Dendritic cell treated with granulocyte-macrophage colony-stimulating factor and Interleukin-4, amounts not matched to agents 40 ng/mL and 50 ng/mL, for 4 days (primary cell): ENCODE measurements at regions not wholly inside any gene's neighbourhood (a gene's known extent, or its start where the extent isn't known, plus 50 kb on each side); places are given as distances from the start of the nearest gene placed in this dataset.

Source experiments
- H3K27ac Mint-ChIP-seq: one replicate; pipeline ENCODE4 v1.8.0; 2022; ENCODE audit warnings: mild to moderate bottlenecking, mixed read lengths
- H3K27me3 Mint-ChIP-seq: one replicate; pipeline ENCODE4 v1.8.0; 2022; ENCODE audit warnings: mild to moderate bottlenecking, mixed read lengths
- H3K36me3 Mint-ChIP-seq: one replicate; pipeline ENCODE4 v1.8.0; 2022; ENCODE audit warnings: low read depth, mixed read lengths
- H3K4me1 Mint-ChIP-seq: one replicate; pipeline ENCODE4 v1.8.0; 2022; ENCODE audit warnings: low read depth, mixed read lengths
- H3K4me3 Mint-ChIP-seq: one replicate; pipeline ENCODE4 v1.8.0; 2022; ENCODE audit warnings: mild to moderate bottlenecking, moderate library complexity, mixed read lengths
- H3K9me3 Mint-ChIP-seq: one replicate; pipeline ENCODE4 v1.8.0; 2022; ENCODE audit warnings: mixed read lengths
- intact Hi-C: fragments of 100-400 bp; cut with micrococcal nuclease; formaldehyde crosslinking; loops from one replicate; pipeline ENCODE4 v1.15.0; 2022

DNA sequence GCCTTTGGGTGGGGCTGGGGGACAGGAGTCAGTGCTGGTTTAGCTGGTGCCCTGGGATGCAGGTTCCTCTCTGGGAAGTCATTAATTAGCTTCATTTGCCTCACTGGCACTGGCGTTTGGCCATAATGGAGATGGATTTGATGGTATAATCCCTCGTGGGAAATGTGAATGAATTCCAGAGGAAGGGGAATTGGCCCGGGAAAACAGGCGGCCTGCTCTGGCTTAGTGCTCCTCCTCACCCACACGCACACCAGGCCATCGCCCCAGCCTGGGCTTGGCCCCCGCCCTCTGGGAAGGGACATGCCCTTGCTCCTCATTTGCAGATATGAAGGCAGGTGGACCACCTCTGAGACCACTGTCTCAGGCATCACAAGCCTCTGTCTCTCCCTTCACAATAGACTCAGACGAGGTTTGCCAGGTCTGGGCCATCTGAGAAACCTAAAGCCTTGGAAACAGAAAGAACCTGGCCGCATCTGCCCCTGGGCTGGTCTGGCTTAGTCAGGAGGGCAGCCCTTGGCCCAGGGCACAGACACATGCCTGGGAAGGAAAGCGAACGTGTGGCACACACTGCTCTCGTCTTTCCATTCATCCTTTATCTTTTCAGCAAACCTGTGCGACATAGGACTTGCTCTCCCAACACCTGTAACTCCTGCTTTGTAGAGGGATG, 199.2 kb upstream of the CDH4 start:
- intact Hi-C loops, result no loop called here
- Mint-ChIP-seq H3K27ac (no peak overlapping the region), H3K4me1 (no peaks in the 10 kb centered on the region), H3K9me3 (no peaks in the 10 kb centered on the region), H3K36me3 (no peaks in the 10 kb centered on the region), H3K27me3 (no peaks in the 10 kb centered on the region), H3K4me3 (no peak overlapping the region)

DNA sequence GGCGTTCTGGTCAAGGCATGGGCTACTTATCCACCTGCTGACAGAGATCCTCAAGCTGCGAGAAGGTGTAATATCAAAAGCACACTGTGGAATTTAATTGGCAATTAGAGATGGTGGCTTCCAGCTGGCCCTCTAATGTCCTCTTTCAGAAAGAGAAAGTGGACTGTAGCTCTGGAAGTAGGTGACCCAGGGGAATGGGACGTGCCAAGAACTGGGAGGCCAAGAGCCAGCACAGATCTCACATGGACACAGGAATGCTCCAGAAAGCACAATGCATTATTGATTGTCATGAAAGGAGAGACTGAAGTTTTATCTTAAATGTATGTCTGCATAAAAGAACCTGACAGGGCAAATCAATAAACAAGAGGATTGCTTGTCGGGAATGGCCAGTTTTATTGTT, 198.6 kb upstream of the CDH4 start:
- H3K36me3 Mint-ChIP-seq, result no peaks in the 10 kb centered on the region
- H3K4me1 Mint-ChIP-seq, result no peaks in the 10 kb centered on the region
- H3K27me3 Mint-ChIP-seq, result no peaks in the 10 kb centered on the region
- no peak overlapping the region for H3K4me3 Mint-ChIP-seq
- intact Hi-C loops, result no loop called here
- H3K27ac Mint-ChIP-seq, result no peak overlapping the region
- H3K9me3 Mint-ChIP-seq, result no peaks in the 10 kb centered on the region

DNA sequence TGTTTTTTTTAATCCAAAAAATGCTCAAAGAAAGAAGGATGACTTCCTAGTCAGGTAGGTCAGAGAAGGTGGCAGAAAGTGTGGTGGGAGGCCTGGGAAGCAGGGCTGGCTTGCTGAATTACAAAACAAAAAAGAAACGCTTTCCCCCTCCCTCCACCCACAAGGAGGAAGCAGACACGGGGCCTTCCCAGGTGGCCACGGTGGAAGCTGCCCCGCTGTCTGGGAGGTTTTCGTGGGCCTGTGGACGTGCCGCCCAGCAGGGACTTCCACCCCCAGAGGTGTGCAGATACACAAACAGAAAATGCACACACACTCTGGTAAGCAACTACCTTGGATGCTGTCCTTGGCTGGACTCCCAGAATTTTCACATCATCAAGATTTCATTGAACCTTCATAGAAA, 198.2 kb upstream of the CDH4 start:
- Mint-ChIP-seq H3K4me3 (no peak overlapping the region), H3K9me3 (no peaks in the 10 kb centered on the region), H3K4me1 (no peaks in the 10 kb centered on the region), H3K36me3 (no peaks in the 10 kb centered on the region), H3K27me3 (no peaks in the 10 kb centered on the region), H3K27ac (no peak overlapping the region)
- intact Hi-C loops, result no loop called here

DNA sequence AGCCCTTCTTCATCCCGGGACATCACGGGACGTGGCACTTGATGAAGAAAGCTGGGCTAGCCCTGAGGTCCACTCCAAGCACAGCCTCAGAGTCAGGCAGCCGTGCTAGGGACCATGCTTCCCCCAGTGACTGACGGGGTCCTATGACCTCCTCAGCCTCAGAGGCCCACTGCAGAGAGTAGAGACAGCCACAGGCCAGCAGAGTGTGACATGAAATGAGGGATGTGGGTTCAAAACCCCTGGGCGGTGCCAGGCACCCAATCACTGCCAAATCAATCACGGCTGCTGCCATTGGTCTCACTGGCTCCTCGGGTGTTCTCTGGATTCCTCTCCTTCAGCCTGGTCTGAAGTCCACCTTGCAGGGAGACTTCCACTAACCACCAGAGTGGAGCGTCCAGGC, 197.7 kb upstream of the CDH4 start:
- Mint-ChIP-seq H3K27me3 (no peaks in the 10 kb centered on the region), H3K36me3 (no peaks in the 10 kb centered on the region)
- intact Hi-C loops, result no loop called here

GRCh38 chr20:61055180-61056010, 196.7 kb upstream of the CDH4 start:
- no peaks in the 10 kb centered on the region for H3K4me1 Mint-ChIP-seq
- H3K27me3 Mint-ChIP-seq, result no peaks in the 10 kb centered on the region
- intact Hi-C loops, result no loop called here
- H3K9me3 Mint-ChIP-seq, result no peaks in the 10 kb centered on the region
- H3K4me3 Mint-ChIP-seq, result no peak overlapping the region
- H3K36me3 Mint-ChIP-seq, result no peaks in the 10 kb centered on the region
- no peak overlapping the region for H3K27ac Mint-ChIP-seq

More for the DNA sequence above, 197.7 kb upstream of the CDH4 start:
- H3K4me1 Mint-ChIP-seq, result no peaks in the 10 kb centered on the region
- no peak overlapping the region for H3K4me3 Mint-ChIP-seq
- no peaks in the 10 kb centered on the region for H3K9me3 Mint-ChIP-seq
- no peak overlapping the region for H3K27ac Mint-ChIP-seq

- intact Hi-C loops, result no loop called here
- Mint-ChIP-seq H3K27me3 (no peaks in the 10 kb centered on the region), H3K4me1 (no peaks in the 10 kb centered on the region), H3K36me3 (no peaks in the 10 kb centered on the region), H3K4me3 (no peak overlapping the region), H3K27ac (no peak overlapping the region), H3K9me3 (no peaks in the 10 kb centered on the region)
Measured at GRCh38 chr20:61056116-61056515, 195.9 kb upstream of the CDH4 start.

GRCh38 chr20:61056627-61057442, 195.2 kb upstream of the CDH4 start:
- no peaks in the 10 kb centered on the region for H3K36me3 Mint-ChIP-seq
- intact Hi-C loops, result no loop called here
- no peaks in the 10 kb centered on the region for H3K4me1 Mint-ChIP-seq
- H3K27me3 Mint-ChIP-seq, result no peaks in the 10 kb centered on the region
- H3K4me3 Mint-ChIP-seq, result no peak overlapping the region
- H3K27ac Mint-ChIP-seq, result no peak overlapping the region
- no peaks in the 10 kb centered on the region for H3K9me3 Mint-ChIP-seq

GRCh38 chr20:61057443-61058121, 194.5 kb upstream of the CDH4 start:
- H3K36me3 Mint-ChIP-seq, result no peaks in the 10 kb centered on the region

GRCh38 chr20:61061981-61062380, 190.1 kb upstream of the CDH4 start:
- H3K4me3 Mint-ChIP-seq, result no peak overlapping the region
- intact Hi-C loops, result no loop called here
- H3K27ac Mint-ChIP-seq, result no peak overlapping the region
- H3K27me3 Mint-ChIP-seq, result no peaks in the 10 kb centered on the region
- H3K36me3 Mint-ChIP-seq, result no peaks in the 10 kb centered on the region
- no peaks in the 10 kb centered on the region for H3K9me3 Mint-ChIP-seq
- H3K4me1 Mint-ChIP-seq, result no peaks in the 10 kb centered on the region

More at GRCh38 chr20:61057443-61058121, 194.5 kb upstream of the CDH4 start:
- H3K9me3 Mint-ChIP-seq, result no peaks in the 10 kb centered on the region
- no peaks in the 10 kb centered on the region for H3K4me1 Mint-ChIP-seq
- H3K27ac Mint-ChIP-seq, result no peak overlapping the region
- H3K27me3 Mint-ChIP-seq, result no peaks in the 10 kb centered on the region
- no peak overlapping the region for H3K4me3 Mint-ChIP-seq
- intact Hi-C loops, result no loop called here

GRCh38 chr20:61065853-61066252, 186.2 kb upstream of the CDH4 start:
- H3K27ac Mint-ChIP-seq, result no peak overlapping the region
- intact Hi-C loops, result no loop called here
- H3K4me1 Mint-ChIP-seq, result no peaks in the 10 kb centered on the region
- H3K27me3 Mint-ChIP-seq, result peaks cover 1% of the 10 kb centered on the region
- H3K4me3 Mint-ChIP-seq, result no peak overlapping the region
- no peaks in the 10 kb centered on the region for H3K36me3 Mint-ChIP-seq
- no peaks in the 10 kb centered on the region for H3K9me3 Mint-ChIP-seq

- H3K27ac Mint-ChIP-seq, result no peak overlapping the region
- H3K36me3 Mint-ChIP-seq, result no peaks in the 10 kb centered on the region
- H3K27me3 Mint-ChIP-seq, result peaks cover 1% of the 10 kb centered on the region
- no peaks in the 10 kb centered on the region for H3K4me1 Mint-ChIP-seq
- H3K9me3 Mint-ChIP-seq, result no peaks in the 10 kb centered on the region
- no peak overlapping the region for H3K4me3 Mint-ChIP-seq
- intact Hi-C loops, result no loop called here
Measured at GRCh38 chr20:61066526-61066925, 185.5 kb upstream of the CDH4 start.

GRCh38 chr20:61067221-61067620, 184.8 kb upstream of the CDH4 start:
- Mint-ChIP-seq H3K27ac (no peak overlapping the region), H3K36me3 (no peaks in the 10 kb centered on the region), H3K4me3 (no peak overlapping the region), H3K9me3 (no peaks in the 10 kb centered on the region), H3K27me3 (peaks cover 1% of the 10 kb centered on the region), H3K4me1 (no peaks in the 10 kb centered on the region)
- intact Hi-C loops, result no loop called here

DNA sequence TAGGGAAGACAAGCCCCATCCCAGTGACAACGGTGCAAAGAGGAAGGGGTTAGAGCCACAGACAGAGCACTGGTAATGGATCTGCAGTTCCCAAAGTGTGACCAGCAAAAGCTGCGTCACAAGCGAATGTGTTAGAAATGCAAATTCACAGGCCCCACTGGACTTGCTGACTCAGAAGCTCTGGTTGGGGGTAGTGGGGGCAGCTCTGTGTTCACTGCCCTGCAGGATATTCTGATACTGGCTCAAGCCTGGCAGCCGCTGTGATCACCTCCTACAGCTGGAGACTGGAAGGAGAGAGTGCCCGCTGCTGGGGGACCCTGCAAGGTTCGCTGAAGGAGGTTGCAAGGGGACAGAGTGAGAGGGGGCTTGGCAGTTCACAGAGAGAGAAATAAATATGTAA, 179.7 kb upstream of the CDH4 start:
- Mint-ChIP-seq H3K27ac (no peak overlapping the region), H3K27me3 (peaks cover 1% of the 10 kb centered on the region), H3K9me3 (no peaks in the 10 kb centered on the region), H3K4me1 (no peaks in the 10 kb centered on the region), H3K4me3 (no peak overlapping the region), H3K36me3 (no peaks in the 10 kb centered on the region)
- intact Hi-C loops, result no loop called here

- Mint-ChIP-seq H3K4me3 (no peak overlapping the region), H3K36me3 (no peaks in the 10 kb centered on the region), H3K27me3 (peaks cover 1% of the 10 kb centered on the region), H3K27ac (no peak overlapping the region), H3K9me3 (no peaks in the 10 kb centered on the region), H3K4me1 (no peaks in the 10 kb centered on the region)
- intact Hi-C loops, result no loop called here
Measured at GRCh38 chr20:61073376-61073775, 178.7 kb upstream of the CDH4 start.
